ENCODE measurements at regions not wholly inside any gene's neighbourhood (a gene's known extent, or its start where the extent isn't known, plus 50 kb on each side); places are given as distances from the start of the nearest gene placed in this dataset.

DNA sequence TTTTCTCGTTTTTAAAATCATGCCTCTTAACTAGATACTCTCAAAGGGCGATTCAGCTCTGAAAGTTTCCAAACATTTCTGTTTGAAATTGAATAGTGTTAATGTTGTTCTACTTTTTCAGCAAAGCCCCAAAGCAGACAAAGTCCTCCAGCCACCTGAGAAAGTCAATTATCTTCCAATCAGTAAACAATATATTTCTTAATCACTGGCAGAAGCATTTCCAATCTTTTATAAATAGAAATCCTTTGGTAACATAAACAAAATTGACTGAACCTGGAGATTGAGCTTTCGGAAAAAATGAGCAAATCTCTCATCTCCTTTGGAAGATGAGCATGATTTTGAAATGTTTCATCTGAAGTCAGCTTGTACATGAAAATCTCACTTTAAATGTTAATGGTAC is 84.4 kb upstream of the FIBIN start:
- no TSS peak for BruUV-seq (replicated peaks)
- Histone ChIP-seq H3K36me3 (ENCODE audit: control insufficient read depth in 2 of 2, extremely low read depth in 1 of 2, insufficient read depth in 2 of 2, low read length in 2 of 2) (no peaks in the 10 kb centered on the region), H3K4me2 (ENCODE audit: insufficient read depth, low read length) (no peak overlapping the region), H3K9me1 (replicated peaks; ENCODE audit: control insufficient read depth, extremely low read depth, insufficient read depth, low read length) (no peaks in the 10 kb centered on the region), H3K27me3 (ENCODE audit: control insufficient read depth in 2 of 2, insufficient read depth in 2 of 2, low read length in 2 of 2) (no peaks in the 10 kb centered on the region), H3K4me3 (replicated peaks in 1 of 3; ENCODE audit: insufficient read depth in 1 of 3, low read depth in 1 of 3, low read length in 3 of 3) (no peak overlapping the region), H3K4me1 (ENCODE audit: control insufficient read depth, extremely low read depth, insufficient read depth, low read length) (no peaks in the 10 kb centered on the region), H3K9me3 (replicated peaks; ENCODE audit: control insufficient read depth, insufficient read depth, low read length) (no peaks in the 10 kb centered on the region), H2AFZ (ENCODE audit: low read depth, low read length) (no peak overlapping the region), H4K20me1 (replicated peaks; ENCODE audit: control insufficient read depth, extremely low read depth, insufficient read depth, low read length) (no peaks in the 10 kb centered on the region), H3K27ac (ENCODE audit: insufficient read depth, low read depth, low read length) (no peak overlapping the region), H3K79me2 (ENCODE audit: control insufficient read depth, insufficient read depth, low read length) (no peaks in the 10 kb centered on the region), H3K9ac (replicated peaks; ENCODE audit: extremely low read depth, insufficient read depth, low read length) (no peak overlapping the region)
- dilution Hi-C loops (cut with MboI; ENCODE audit: extremely low pct_ligation_motif_present, low sequenced_read_pairs) (no loop called here), intact Hi-C loops (cut with micrococcal nuclease) (no loop called here)
- DNase-seq (ENCODE audit: low read depth, low spot score) (no peak), FAIRE-seq (no peak)
- TF ChIP-seq FOS (IDR thresholded peaks at IDR 0.05; ENCODE audit: borderline replicate concordance, insufficient read depth, low read length) (no peak), POLR2A (IDR thresholded peaks at IDR 0.05; ENCODE audit: low read depth, low read length) (no peak), JUN (IDR thresholded peaks at IDR 0.05; ENCODE audit: borderline replicate concordance, insufficient read depth, insufficient read length, low read depth) (no peak), EZH2 (IDR thresholded peaks at IDR 0.05; ENCODE audit: borderline replicate concordance, low read depth, low read length, severe bottlenecking) (no peak), MYC (IDR thresholded peaks at IDR 0.05; ENCODE audit: low read depth, low read length) (no peak), POLR2AphosphoS5 (IDR thresholded peaks at IDR 0.05; ENCODE audit: insufficient read depth, low read depth, low read length) (no peak), GATA2 (IDR thresholded peaks at IDR 0.05; ENCODE audit: insufficient read depth, insufficient read length, low read depth, low read length) (no peak)
- TF ChIP-seq, protein P1, sequence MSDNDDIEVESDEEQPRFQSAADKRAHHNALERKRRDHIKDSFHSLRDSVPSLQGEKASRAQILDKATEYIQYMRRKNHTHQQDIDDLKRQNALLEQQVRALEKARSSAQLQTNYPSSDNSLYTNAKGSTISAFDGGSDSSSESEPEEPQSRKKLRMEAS (IDR thresholded peaks at IDR 0.05; ENCODE audit: insufficient read depth, insufficient read length), result no peak
- TF ChIP-seq, protein P2, sequence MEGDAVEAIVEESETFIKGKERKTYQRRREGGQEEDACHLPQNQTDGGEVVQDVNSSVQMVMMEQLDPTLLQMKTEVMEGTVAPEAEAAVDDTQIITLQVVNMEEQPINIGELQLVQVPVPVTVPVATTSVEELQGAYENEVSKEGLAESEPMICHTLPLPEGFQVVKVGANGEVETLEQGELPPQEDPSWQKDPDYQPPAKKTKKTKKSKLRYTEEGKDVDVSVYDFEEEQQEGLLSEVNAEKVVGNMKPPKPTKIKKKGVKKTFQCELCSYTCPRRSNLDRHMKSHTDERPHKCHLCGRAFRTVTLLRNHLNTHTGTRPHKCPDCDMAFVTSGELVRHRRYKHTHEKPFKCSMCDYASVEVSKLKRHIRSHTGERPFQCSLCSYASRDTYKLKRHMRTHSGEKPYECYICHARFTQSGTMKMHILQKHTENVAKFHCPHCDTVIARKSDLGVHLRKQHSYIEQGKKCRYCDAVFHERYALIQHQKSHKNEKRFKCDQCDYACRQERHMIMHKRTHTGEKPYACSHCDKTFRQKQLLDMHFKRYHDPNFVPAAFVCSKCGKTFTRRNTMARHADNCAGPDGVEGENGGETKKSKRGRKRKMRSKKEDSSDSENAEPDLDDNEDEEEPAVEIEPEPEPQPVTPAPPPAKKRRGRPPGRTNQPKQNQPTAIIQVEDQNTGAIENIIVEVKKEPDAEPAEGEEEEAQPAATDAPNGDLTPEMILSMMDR (IDR thresholded peaks at IDR 0.05; ENCODE audit: extremely low read depth in 1 of 2, insufficient read depth in 1 of 2, low read depth in 1 of 2, low read length in 2 of 2), result no peak
- ChIA-PET CTCF (no interaction called here), POLR2A (no interaction called here)

Data from endothelial cell of umbilical vein (primary cell).